HCT116 (cell line): ENCODE measurements at regions not wholly inside any gene's neighbourhood (a gene's known extent, or its start where the extent isn't known, plus 50 kb on each side); places are given as distances from the start of the nearest gene placed in this dataset.

Experiments used
- ATAC-seq: fragments of 200-7000 bp; cut with Tn5 transposase; 2 replicates; pipeline ENCODE4 v1.9.1; 2020; ENCODE audit warnings: mild to moderate bottlenecking, moderate library complexity
- BruUV-seq: library from RNA; stranded (reverse); fragments of 400-500 nt; replicated peaks from 2 replicates; lab custom pipeline; 2021; lab: Mats Ljungman, UMichigan
- CTCF ChIA-PET: fragments of 300-600 bp; sonication (Branson Sonifier 250); formaldehyde crosslinking; loops from one replicate; lab custom pipeline; 2021; ENCODE audit warnings: antibody characterized with exemption; lab: Charles Lee
- POLR2A ChIA-PET: fragments of 300-600, 350-600 bp; sonication (Branson Sonifier 250); formaldehyde crosslinking; loops from one replicate; lab custom pipeline; 2021; ENCODE audit warnings: antibody characterized with exemption; lab: Charles Lee
- RAD21 ChIA-PET, 2 experiments: fragments of 300-600 bp; sonication (Branson Sonifier 250); formaldehyde crosslinking; loops; one replicate each; lab custom pipeline; 2023; ENCODE audit warnings: low total read pairs in 2 of 2; ENCODE audit not compliant: uncharacterized antibody in 2 of 2, unreplicated experiment in 2 of 2, low non-redundant PET in 1 of 2; lab: Charles Lee
- DNase-seq: peaks from one replicate; pipeline ENCODE4 v3.0.0-alpha.2; 2010; ENCODE audit warnings: low read depth, low spot score
- H2AFZ ChIP-seq: fragments of 200-600 bp; shearing (Covaris generic), sonication (generic); 2 replicates; pipeline ENCODE4 v1.6.1; 2017; ENCODE audit warnings: low read depth, mixed run types, mixed read lengths, antibody characterized with exemption, low read length; ENCODE audit not compliant: poor library complexity, severe bottlenecking
- H3K27ac ChIP-seq: 2 replicates; pipeline ENCODE4 v1.5.1; 2012; ENCODE audit warnings: low read depth, low read length
- H3K27me3 ChIP-seq: fragments of 200-600 bp; sonication (generic); 2 replicates; pipeline ENCODE4 v1.6.1; 2016; ENCODE audit warnings: mixed run types, low read length, mixed read lengths; ENCODE audit not compliant: insufficient read depth
- H3K36me3 ChIP-seq, 2 experiments: fragments of 200-500 bp in 1 of 2; fragments of 200-600 bp in 1 of 2; sonication (Bioruptor generic) in 1 of 2; sonication (generic) in 1 of 2; 2 replicates each; pipeline versions ENCODE4 v1.5.1 to v1.6.1; 2014 to 2016; ENCODE audit warnings: low read length in 2 of 2, inconsistent platforms in 1 of 2, mixed read lengths in 1 of 2, mixed run types in 1 of 2; ENCODE audit not compliant: insufficient read depth in 2 of 2, control insufficient read depth in 1 of 2
- H3K4me1 ChIP-seq, 2 experiments: fragments of 200-600 bp in 1 of 2; sonication (generic) in 1 of 2; 2 replicates each; pipeline versions ENCODE4 v1.5.1 to v1.6.1; 2012 to 2017; ENCODE audit warnings: low read length in 2 of 2, inconsistent platforms in 1 of 2, mild to moderate bottlenecking in 1 of 2, mixed read lengths in 1 of 2, mixed run types in 1 of 2, moderate library complexity in 1 of 2; ENCODE audit not compliant: insufficient read depth in 2 of 2, control insufficient read depth in 1 of 2
- H3K4me2 ChIP-seq: fragments of 200-600 bp; sonication (generic); 2 replicates; pipeline ENCODE4 v1.6.1; 2017; ENCODE audit warnings: mixed run types, low read length, mixed read lengths
- H3K4me3 ChIP-seq, 2 experiments: fragments of 200-600 bp in 1 of 2; sonication (generic) in 1 of 2; replicated peaks in 1 of 2; 2 replicates each; pipeline ENCODE4 v1.5.1; 2011 to 2016; ENCODE audit warnings: low read length in 2 of 2, control low read depth in 1 of 2, low read depth in 1 of 2, mild to moderate bottlenecking in 1 of 2, mixed read lengths in 1 of 2, mixed run types in 1 of 2
- H3K79me2 ChIP-seq: fragments of 200-600 bp; sonication (generic); 2 replicates; pipeline ENCODE4 v1.6.1; 2017; ENCODE audit warnings: mild to moderate bottlenecking, mixed run types, low read length, moderate library complexity, mixed read lengths; ENCODE audit not compliant: insufficient read depth
- H3K9ac ChIP-seq: fragments of 200-600 bp; sonication (generic); 2 replicates; pipeline ENCODE4 v1.6.1; 2016; ENCODE audit warnings: low read length, mixed read lengths
- H3K9me2 ChIP-seq: fragments of 200-600 bp; sonication (generic), shearing (Covaris generic); 2 replicates; pipeline ENCODE4 v1.6.1; 2017; ENCODE audit warnings: mixed run types, mild to moderate bottlenecking, moderate library complexity; ENCODE audit not compliant: insufficient read depth
- H3K9me3 ChIP-seq, 2 experiments: fragments of 200-500 bp in 1 of 2; fragments of 200-600 bp in 1 of 2; sonication (Bioruptor generic) in 1 of 2; sonication (generic) in 1 of 2; 2 replicates each; pipeline ENCODE4 v1.6.1; 2014 to 2017; ENCODE audit warnings: low read length in 2 of 2, mixed read lengths in 2 of 2, inconsistent platforms in 1 of 2, low read depth in 1 of 2, mild to moderate bottlenecking in 1 of 2, mixed run types in 1 of 2, moderate library complexity in 1 of 2; ENCODE audit not compliant: control insufficient read depth in 1 of 2, insufficient read depth in 1 of 2
- H4K20me1 ChIP-seq: fragments of 200-600 bp; sonication (generic), shearing (Covaris generic); 2 replicates; pipeline ENCODE4 v1.6.1; 2017; ENCODE audit warnings: mixed run types, mild to moderate bottlenecking, moderate library complexity; ENCODE audit not compliant: insufficient read depth
- CEBPB ChIP-seq: IDR thresholded peaks from 2 replicates; pipeline ENCODE4 v1.6.1; 2012; ENCODE audit warnings: low read depth
- CTCF ChIP-seq, 3 experiments: fragments of 200-600 bp in 1 of 3; sonication (generic) in 1 of 3; IDR thresholded peaks in 2 of 3; conservative IDR thresholded peaks in 1 of 3; 2 replicates each; pipeline ENCODE4 v1.5.1; 2012 to 2017; ENCODE audit warnings: low read depth in 2 of 3, low read length in 2 of 3, antibody characterized with exemption in 1 of 3, borderline replicate concordance in 1 of 3, control low read depth in 1 of 3, mild to moderate bottlenecking in 1 of 3, mixed read lengths in 1 of 3, mixed run types in 1 of 3, moderate library complexity in 1 of 3; ENCODE audit not compliant: insufficient read depth in 1 of 3
- EGR1 ChIP-seq: IDR thresholded peaks from 2 replicates; pipeline ENCODE4 v1.6.1; 2012; ENCODE audit warnings: low read depth
- EZH2 ChIP-seq: fragments of 200-600 bp; sonication (generic); IDR thresholded peaks from 2 replicates; pipeline ENCODE4 v1.6.1; 2017; ENCODE audit warnings: antibody characterized with exemption, mixed run types
- EZH2phosphoT487 ChIP-seq: fragments of 200-600 bp; IDR thresholded peaks from 2 replicates; pipeline ENCODE4 v1.6.1; 2018; ENCODE audit warnings: antibody characterized with exemption, borderline replicate concordance
- FOSL1 ChIP-seq: IDR thresholded peaks from 2 replicates; pipeline ENCODE4 v1.6.1; 2012; ENCODE audit warnings: low read depth
- JUND ChIP-seq: IDR thresholded peaks from 2 replicates; pipeline ENCODE4 v1.6.1; 2012
- MAX ChIP-seq: IDR thresholded peaks from 2 replicates; pipeline ENCODE4 v1.6.1; 2012
- RAD21 ChIP-seq: IDR thresholded peaks from 2 replicates; pipeline ENCODE4 v1.6.1; 2012; ENCODE audit warnings: low read depth, mild to moderate bottlenecking
- REST ChIP-seq: IDR thresholded peaks from 2 replicates; pipeline ENCODE4 v1.6.1; 2012; ENCODE audit warnings: low read depth
- SP1 ChIP-seq: IDR thresholded peaks from 2 replicates; pipeline ENCODE4 v1.6.1; 2012; ENCODE audit warnings: low read depth
- YY1 ChIP-seq: IDR thresholded peaks from 2 replicates; pipeline ENCODE4 v1.6.1; 2011; ENCODE audit warnings: low read length, low read depth, moderate library complexity, mild to moderate bottlenecking; ENCODE audit not compliant: insufficient replicate concordance; ENCODE audit errors: extremely low read depth
- ZFX ChIP-seq: fragments of 450-650 bp; IDR thresholded peaks from 2 replicates; pipeline ENCODE4 v1.6.1; 2017
- ZNF274 ChIP-seq: fragments of 200-500 bp; sonication (Bioruptor generic); IDR thresholded peaks from 2 replicates; pipeline ENCODE4 v1.6.1; 2014; ENCODE audit warnings: mild to moderate bottlenecking, low read depth, low read length, inconsistent platforms
- intact Hi-C: fragments of 100-400 bp; cut with micrococcal nuclease; formaldehyde crosslinking; loops from 2 replicates; pipeline ENCODE4 v1.10.0; 2022

- no peak for TF ChIP-seq CTCF (IDR thresholded peaks at IDR 0.05 in 2 of 3, conservative IDR thresholded peaks at IDR 0.05 in 1 of 3; ENCODE audit: borderline replicate concordance in 1 of 3, insufficient read depth in 1 of 3, low read depth in 2 of 3, low read length in 2 of 3)
- no peak for TF ChIP-seq RAD21
- no peak for TF ChIP-seq ZNF274
- TF ChIP-seq YY1, result no peak
- TF ChIP-seq, all 23 proteins: peak for 0
Observed at GRCh38 chr12:91793676-91794075, 352.0 kb downstream of the BTG1 start (continued).

- CTCF ChIA-PET, result no interaction called here
- intact Hi-C loops, result no loop called here
- Histone ChIP-seq H4K20me1 (no peaks in the 10 kb centered on the region), H3K9ac (no peak overlapping the region), H3K9me2 (no peaks in the 10 kb centered on the region), H3K9me3 (no peaks in the 10 kb centered on the region), H3K4me2 (no peak overlapping the region), H2AFZ (no peak overlapping the region), H3K36me3 (no peaks in the 10 kb centered on the region)
- RAD21 ChIA-PET, result no interaction called here
- POLR2A ChIA-PET, result no interaction called here
- TF ChIP-seq RAD21, result no peak
- no peak for TF ChIP-seq EZH2phosphoT487
- TF ChIP-seq CEBPB, result no peak
- no peak for TF ChIP-seq ZNF274
- TF ChIP-seq FOSL1, result no peak
- TF ChIP-seq MAX, result no peak
- no peak for TF ChIP-seq ZFX
- no peak for TF ChIP-seq JUND
- no peak for TF ChIP-seq EZH2
- TF ChIP-seq REST, result no peak
- TF ChIP-seq EGR1, result no peak
- no peak for TF ChIP-seq SP1
- TF ChIP-seq, all 23 proteins: peak for 0
- H3K27me3 ChIP-seq, result no peaks in the 10 kb centered on the region
- no peak overlapping the region for H3K4me3 ChIP-seq
- H3K27ac ChIP-seq, result no peak overlapping the region
- ATAC-seq, result no peak
- BruUV-seq, result no TSS peak
- H3K79me2 ChIP-seq, result no peaks in the 10 kb centered on the region
- no peak for DNase-seq
- H3K4me1 ChIP-seq, result no peaks in the 10 kb centered on the region
Observed at GRCh38 chr12:91792597-91792996, 353.0 kb downstream of the BTG1 start.
